DOHH2 (cell line): ENCODE measurements at regions not wholly inside any gene's neighbourhood (a gene's known extent, or its start where the extent isn't known, plus 50 kb on each side); places are given as distances from the start of the nearest gene placed in this dataset.

ENCODE experiments used
- EZH2phosphoT487 ChIP-seq: fragments of 200-600 bp; sonication (generic); IDR thresholded peaks from 2 replicates; pipeline ENCODE4 v1.6.1; 2017; ENCODE audit warnings: borderline replicate concordance, mild to moderate bottlenecking, antibody characterized with exemption, low read length, moderate library complexity, mixed read lengths
- TF ChIP-seq, protein P1 (sequence below): fragments of 200-600 bp; sonication (generic); IDR thresholded peaks from one replicate; pipeline ENCODE4 v1.5.1; 2014; ENCODE audit warnings: antibody characterized with exemption, mild to moderate bottlenecking, low read depth, low read length; ENCODE audit not compliant: poor library complexity, severe bottlenecking

DNA sequence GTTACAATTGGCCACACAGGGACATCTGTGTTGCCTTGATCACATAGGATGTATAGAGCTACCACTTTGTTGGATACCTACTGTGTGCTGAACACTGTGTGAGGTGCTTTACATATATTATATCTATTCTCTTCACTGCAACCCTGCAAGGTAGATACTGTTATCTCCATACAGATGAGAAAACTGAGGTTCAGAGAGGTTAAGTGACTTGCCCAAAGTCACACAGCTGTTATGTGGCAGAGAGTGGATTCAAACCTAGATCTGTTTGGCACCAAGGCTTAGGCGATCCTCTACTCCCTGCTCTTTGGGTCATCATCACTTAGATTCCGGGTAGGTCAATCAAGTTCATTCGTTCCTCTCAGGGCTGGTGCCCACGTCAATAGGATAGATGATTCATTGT lies 260.5 kb upstream of the IRX3 start:
- TF ChIP-seq, protein P1, sequence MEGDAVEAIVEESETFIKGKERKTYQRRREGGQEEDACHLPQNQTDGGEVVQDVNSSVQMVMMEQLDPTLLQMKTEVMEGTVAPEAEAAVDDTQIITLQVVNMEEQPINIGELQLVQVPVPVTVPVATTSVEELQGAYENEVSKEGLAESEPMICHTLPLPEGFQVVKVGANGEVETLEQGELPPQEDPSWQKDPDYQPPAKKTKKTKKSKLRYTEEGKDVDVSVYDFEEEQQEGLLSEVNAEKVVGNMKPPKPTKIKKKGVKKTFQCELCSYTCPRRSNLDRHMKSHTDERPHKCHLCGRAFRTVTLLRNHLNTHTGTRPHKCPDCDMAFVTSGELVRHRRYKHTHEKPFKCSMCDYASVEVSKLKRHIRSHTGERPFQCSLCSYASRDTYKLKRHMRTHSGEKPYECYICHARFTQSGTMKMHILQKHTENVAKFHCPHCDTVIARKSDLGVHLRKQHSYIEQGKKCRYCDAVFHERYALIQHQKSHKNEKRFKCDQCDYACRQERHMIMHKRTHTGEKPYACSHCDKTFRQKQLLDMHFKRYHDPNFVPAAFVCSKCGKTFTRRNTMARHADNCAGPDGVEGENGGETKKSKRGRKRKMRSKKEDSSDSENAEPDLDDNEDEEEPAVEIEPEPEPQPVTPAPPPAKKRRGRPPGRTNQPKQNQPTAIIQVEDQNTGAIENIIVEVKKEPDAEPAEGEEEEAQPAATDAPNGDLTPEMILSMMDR, result no peak
- TF ChIP-seq EZH2phosphoT487, result no peak
